Activated gamma-delta T cell treated with anti-CD3 and anti-CD28 coated beads, Interleukin-2, amount 50 U/mL, for 16 hours (primary cell): ENCODE measurements at regions not wholly inside any gene's neighbourhood (a gene's known extent, or its start where the extent isn't known, plus 50 kb on each side); places are given as distances from the start of the nearest gene placed in this dataset.

Experiments
- DNase-seq: peaks from one replicate; pipeline ENCODE4 v3.0.0-alpha.2; 2020; ENCODE audit warnings: low read depth

- DNase-seq = no peak
Observed at GRCh38 chr5:2184563-2185540, 302.1 kb upstream of the IRX4 start.

GRCh38 chr5:2184026-2184366 is 301.3 kb upstream of the IRX4 start:
- no peak for DNase-seq

GRCh38 chr5:2183154-2184025 is 300.7 kb upstream of the IRX4 start:
- no peak for DNase-seq

- no peak for DNase-seq
Observed at GRCh38 chr5:2182020-2182419, 299.3 kb upstream of the IRX4 start.

GRCh38 chr5:2181557-2181956 is 298.8 kb upstream of the IRX4 start:
- DNase-seq = no peak

GRCh38 chr5:2181149-2181548 is 298.4 kb upstream of the IRX4 start:
- DNase-seq = no peak

GRCh38 chr5:2180456-2180855 is 297.7 kb upstream of the IRX4 start:
- DNase-seq = no peak

- no peak for DNase-seq
Observed at GRCh38 chr5:2179861-2180260, 297.1 kb upstream of the IRX4 start.

GRCh38 chr5:2178528-2178927 is 295.8 kb upstream of the IRX4 start:
- DNase-seq = no peak

- no peak for DNase-seq
Observed at GRCh38 chr5:2178071-2178477, 295.3 kb upstream of the IRX4 start.

- DNase-seq = no peak
Observed at GRCh38 chr5:2177244-2177643, 294.5 kb upstream of the IRX4 start.

- no peak for DNase-seq
Observed at GRCh38 chr5:2176581-2176980, 293.9 kb upstream of the IRX4 start.

GRCh38 chr5:2175842-2176404 is 293.2 kb upstream of the IRX4 start:
- no peak for DNase-seq

GRCh38 chr5:2175041-2175440 is 292.3 kb upstream of the IRX4 start:
- no peak for DNase-seq

- DNase-seq = no peak
Observed at GRCh38 chr5:2174538-2174937, 291.8 kb upstream of the IRX4 start.

GRCh38 chr5:2173151-2173834 is 290.6 kb upstream of the IRX4 start:
- DNase-seq = no peak

GRCh38 chr5:2172471-2172870 is 289.7 kb upstream of the IRX4 start:
- no peak for DNase-seq

- DNase-seq = no peak
Observed at GRCh38 chr5:2170761-2171160, 288.0 kb upstream of the IRX4 start.

GRCh38 chr5:2169850-2170760 is 287.4 kb upstream of the IRX4 start:
- no peak for DNase-seq

- no peak for DNase-seq
Observed at GRCh38 chr5:2169430-2169808, 286.7 kb upstream of the IRX4 start.
